NCI-H1048 (cell line): ENCODE measurements at regions not wholly inside any gene's neighbourhood (a gene's known extent, or its start where the extent isn't known, plus 50 kb on each side); places are given as distances from the start of the nearest gene placed in this dataset.

Source experiments
- DNase-seq: peaks from one replicate; lab custom pipeline; 2025; lab: John Stamatoyannopoulos, UW

DNA sequence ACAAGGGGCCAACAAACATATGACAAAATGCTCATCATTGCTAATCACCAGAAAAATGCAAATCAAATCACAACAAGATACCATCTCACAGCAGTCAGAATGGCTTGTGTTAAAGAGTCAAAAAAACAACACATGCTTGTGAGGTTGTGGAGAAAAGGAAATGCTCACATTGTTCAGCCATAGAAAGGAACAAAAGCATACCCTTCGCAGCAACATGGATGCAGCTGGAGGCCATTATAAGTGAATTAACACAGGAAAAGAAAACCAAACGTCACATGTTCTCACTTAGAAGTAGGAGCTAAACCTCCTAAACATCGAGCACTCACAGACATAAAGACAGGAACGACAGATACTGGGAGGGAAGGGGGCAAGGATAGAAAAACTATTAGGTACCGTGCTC is 678.4 kb upstream of the GRM7 start:
- no peak for DNase-seq

DNA sequence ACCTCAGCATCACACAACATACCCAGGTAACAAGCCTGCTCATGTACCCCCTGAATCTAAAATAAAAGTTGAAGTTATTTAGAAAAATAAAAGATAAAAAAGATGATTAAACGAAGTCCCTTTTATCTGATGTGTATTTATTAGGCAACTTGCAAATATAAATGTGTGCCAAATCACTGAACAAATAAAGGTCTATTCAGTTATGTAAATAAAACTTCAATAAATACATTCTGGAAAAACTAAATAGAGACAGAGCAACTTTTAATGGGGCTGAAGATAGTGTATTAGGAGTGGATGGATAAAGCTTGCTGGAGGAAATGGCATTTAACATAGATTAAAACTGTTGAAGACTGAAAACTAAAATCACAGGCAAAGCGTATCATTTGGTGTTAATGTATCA is 678.0 kb upstream of the GRM7 start:
- no peak for DNase-seq

DNA sequence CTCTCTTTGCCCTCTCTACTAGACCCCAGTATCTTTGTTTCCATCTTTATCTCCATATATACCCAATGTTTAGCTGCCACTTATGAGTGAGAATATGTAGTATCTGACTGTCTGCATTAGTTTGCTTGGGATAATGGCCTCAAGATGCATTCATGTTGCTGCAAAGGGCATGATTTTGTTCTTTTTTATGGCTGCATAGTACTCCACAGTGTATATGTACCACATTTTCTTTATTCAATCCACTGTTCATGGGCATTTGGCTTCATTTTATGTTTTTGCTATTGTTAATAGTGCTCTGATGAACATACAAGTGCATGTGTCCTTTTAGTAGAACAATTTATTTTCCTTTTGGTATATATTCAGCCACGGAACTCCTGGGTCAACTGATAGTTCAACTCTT is 671.5 kb upstream of the GRM7 start:
- no peak for DNase-seq

DNA sequence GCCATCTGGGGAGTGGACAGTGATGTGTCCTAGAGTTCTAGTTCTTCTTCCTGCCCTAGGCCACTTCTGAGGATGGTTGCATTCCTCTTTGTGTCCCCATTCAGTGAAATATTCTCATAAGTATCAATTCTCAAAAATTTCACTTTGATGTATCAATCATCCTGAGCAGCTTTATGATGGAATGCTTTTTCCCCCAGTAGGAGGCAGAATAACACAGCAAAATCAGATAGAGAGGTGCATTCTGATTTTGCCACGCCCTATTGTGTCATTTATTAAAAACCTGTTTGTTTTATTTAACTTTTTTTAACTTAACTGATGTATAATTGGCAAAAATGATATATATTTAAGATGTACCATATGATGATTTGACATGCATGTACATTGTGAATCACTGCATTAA is 656.0 kb upstream of the GRM7 start:
- no peak for DNase-seq

- DNase-seq: no peak
Measured at GRCh38 chr3:6216135-6217026, 644.5 kb upstream of the GRM7 start.

DNA sequence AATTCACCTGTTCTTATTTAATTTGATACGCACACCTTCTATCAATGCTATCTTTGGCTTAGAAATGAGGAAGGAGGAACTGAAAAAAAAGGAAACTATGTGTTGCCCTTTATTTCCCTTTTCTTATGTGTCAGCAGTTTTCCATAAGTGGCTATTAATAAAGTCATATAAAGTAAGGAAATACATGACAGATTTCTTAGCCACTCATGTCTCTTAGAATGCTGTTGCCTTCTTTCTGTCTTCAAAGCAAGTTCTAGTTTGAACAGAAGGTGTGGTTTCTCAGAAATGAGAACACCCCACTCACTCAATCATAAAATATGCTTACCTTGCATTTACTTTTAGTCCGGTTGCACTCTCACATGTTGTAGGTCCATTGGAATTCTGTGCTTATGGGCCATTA is 640.5 kb upstream of the GRM7 start:
- no peak for DNase-seq

DNA sequence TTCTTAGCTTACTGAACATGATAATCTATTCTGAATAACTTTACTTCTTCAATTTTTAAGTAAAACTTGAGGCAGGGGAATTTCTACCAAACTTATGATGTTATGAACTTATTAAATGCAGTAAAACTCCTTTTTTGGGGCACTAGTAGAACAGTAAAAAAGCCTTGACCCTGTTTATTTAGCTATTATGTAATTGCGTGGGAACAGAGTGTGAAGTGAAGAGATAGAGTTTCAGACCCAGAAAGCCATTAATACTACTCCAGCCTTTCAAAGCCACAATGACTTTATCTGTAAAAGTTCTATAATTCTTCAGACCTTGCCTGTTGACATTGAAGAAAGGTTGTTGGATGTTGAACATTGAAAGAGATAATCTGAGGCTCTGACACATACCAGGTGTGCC is 638.8 kb upstream of the GRM7 start:
- DNase-seq: no peak

GRCh38 chr3:6223572-6223971 is 637.3 kb upstream of the GRM7 start:
- no peak for DNase-seq

DNA sequence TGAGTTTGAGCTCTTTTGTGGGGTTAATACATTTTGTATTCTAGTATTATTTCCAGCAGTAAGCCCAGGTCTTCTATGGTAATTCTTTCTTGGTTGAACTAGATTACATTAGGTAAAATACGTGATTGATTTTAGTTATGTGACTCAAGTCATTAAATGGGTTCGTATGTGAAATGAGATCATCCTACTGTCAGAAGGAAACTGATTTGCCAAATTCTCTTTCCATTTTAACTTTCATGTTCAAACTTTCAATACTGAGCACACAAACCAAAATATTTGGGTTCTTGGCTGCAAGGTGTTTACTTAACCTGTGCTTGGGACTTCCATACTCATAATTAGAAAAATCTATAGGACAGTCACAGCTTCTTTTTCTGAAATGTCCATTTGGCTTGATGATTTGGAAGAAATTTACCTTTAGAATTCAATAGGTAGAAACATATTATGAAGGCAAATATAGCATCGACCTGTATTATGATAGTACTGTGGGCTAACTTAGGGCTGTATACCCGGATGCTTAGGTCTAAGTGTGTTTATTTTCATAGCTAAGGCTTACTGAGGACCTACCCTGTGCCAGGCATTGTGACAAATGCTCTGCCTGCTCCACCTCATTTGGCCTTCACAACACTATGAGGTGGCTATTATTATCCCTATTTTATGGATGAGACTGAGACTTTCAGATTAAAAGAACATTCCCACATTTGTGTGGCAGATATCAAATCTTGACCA is 631.8 kb upstream of the GRM7 start:
- no peak for DNase-seq

DNA sequence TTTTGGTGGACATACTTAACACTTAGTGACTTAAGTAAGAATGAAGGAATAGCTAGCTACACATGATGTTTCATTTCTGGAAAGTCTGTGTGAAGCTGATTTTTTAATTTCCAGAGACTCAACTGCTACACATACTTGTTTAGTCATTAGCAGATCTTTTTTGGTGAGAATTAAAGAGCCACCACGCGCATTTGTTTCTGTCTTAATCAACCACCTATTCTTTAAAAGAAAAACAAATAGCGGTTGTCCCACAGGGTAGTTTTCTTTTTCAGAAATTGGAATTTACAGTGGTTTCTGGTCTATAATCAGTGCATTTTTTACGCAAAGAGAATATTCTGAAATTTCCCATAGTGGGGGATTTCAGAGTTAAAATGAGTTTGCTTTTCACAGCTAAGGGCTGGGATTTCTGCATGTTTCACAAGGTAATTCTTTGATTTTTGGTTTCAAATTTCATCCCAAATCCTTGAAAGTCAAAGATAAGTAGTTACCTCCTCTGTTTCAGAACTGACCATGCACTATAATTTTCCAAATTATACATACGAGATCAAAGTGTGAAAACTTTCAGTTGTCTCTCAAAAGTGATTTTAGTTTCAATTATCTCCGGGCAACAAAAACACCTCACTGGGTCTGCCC is 631.0 kb upstream of the GRM7 start:
- DNase-seq: no peak

DNA sequence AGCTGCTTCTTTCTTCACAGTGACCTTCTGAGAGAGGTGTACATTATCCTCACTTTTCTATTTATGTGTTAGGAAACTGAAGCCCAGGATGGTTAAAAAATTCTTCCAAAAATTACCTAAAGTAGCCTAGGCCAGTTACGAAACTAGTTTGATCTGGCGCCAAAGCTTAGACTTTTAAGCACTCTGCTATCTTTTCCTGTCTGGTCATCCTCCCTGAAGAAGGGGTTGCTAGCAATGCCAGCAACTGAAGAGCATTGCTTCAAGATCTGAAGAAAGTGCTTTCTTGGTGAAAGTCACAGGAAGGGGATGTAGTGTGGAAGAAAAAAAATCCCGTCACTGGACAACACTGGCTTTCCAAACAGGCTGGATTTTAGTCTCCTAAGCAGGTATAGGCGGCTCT is 618.8 kb upstream of the GRM7 start:
- DNase-seq: no peak

- DNase-seq: no peak
Measured at GRCh38 chr3:6248528-6248927, 612.4 kb upstream of the GRM7 start.

GRCh38 chr3:6249679-6250078 is 611.2 kb upstream of the GRM7 start:
- no peak for DNase-seq

GRCh38 chr3:6250167-6250566 is 610.7 kb upstream of the GRM7 start:
- DNase-seq: no peak

DNA sequence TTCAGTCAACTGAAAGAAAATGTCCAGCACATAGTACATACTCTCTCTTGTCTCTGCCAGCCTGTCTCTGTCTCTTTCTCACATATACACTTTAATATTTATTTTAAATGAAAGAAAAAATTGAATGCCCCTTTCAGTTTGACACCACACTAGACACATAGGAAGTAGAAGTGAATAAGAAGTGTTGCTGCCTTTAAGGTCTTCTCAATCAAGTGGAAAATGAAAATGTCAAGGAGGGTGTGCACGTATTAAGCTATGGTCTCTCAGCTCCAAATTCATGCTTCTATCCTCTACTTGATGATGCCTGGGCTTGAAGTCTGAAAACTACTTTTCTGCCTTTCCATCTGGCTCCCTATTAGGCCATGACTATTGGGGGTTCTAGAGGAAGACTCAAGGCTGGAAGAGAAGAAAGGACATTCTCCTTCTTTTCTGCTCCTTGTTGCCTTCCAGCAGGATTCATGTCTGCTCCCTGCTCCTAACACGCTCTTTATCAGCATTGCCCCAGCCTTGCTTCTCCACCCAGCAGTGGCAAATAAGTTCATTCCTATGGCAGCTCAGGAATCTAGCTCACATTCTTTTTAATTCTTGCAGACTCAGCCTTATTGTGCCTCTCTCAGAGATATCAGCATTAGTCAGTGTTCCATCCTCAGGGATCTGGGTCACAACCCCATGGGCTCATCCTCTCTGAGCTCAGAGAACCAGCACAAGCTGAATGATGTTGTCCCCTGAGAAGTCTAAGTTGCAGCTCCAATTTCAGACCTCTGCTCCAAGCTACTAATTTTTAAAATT is 609.1 kb upstream of the GRM7 start:
- DNase-seq: no peak

- DNase-seq: no peak
Measured at GRCh38 chr3:6254490-6254889, 606.4 kb upstream of the GRM7 start.

- no peak for DNase-seq
Measured at GRCh38 chr3:6255229-6255628, 605.7 kb upstream of the GRM7 start.

DNA sequence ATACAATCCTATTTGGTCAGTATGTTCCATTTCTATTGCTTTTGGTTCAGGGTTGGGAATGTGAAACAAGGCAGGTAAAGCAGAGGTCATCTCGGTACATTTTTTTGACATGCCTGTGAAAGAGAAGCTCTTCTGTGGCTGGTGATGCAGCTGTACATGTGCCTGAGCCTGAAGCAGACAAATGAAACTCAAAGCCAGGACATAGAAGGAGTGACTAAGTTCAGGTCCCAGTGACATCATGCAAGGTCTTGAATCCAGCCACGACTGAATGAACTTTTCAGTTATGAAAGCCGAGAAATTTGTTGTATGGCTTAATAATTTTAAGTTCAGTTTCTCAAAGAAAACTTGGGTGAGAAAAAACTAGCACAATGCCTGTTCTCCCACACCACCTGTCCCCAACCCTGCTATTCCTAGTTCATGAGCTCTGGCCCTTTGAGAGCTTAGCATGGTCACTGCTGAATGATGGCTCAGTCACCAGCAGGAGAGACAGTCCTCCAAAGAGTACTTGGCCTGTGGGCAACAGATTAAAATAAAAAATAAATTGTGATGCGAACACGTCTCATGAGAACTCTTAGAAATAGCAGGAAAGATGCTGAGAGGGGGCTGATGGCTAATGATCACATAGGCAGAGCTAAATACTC is 600.2 kb upstream of the GRM7 start:
- DNase-seq: no peak

DNA sequence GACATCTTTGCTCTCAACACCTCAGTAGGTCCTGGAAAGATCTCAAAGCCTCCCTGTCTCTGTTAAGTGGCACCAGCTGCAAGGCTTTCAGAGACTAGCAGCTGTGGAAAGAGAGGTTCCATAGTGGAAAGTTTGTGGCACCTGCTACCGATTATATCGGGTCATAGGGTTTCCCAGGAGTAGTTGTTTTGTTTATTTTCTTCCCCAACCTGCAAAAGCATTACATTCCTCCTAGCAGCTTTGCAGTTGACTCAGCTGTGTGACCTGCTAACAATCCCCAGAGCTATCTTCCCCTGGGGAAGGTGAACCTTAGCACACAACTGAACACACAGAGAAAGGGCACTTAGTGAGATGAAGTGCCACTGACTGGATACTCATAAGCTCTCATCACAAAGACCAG is 598.9 kb upstream of the GRM7 start:
- DNase-seq: no peak

DNA sequence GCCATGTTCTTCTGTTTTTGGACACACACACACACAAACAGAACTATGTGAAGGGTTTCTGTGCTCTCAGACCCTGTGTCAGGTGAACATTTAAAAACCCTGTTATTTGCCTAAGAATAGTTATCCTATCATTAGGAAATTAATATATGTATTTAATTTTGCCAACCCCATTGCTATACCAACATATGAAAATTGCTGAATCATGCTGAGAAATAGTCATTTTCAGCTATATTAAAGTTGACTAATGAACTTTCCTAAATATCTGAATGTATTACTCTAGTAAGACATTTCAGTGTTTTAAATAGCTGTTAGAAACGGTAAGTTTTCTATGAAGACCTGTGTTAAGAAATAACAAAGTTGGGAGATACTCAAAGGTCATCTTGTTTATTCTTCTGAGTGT is 596.9 kb upstream of the GRM7 start:
- DNase-seq: no peak

- DNase-seq: no peak
Measured at GRCh38 chr3:6264906-6265305, 596.0 kb upstream of the GRM7 start.

DNA sequence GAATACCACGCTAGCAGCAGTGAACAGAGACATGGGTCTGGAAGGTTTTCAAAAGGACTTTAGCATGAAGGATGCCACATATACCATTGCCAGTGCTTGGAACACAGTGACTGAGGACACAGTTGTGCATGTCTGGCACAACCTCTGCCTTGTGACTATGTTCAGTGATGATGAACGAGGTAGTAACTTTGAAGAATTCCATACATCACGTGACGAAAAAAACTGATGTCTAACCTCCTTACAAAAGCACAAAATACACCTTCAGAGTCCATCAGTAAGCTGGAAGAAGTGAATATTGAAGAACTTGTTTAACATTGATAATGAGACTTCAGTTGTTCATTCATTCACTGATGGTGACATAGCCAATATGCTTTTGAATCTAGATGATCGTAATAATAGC is 594.8 kb upstream of the GRM7 start:
- no peak for DNase-seq
